Upper lobe of right lung (tissue), 1 donor: ENCODE measurements at regions not wholly inside any gene's neighbourhood (a gene's known extent, or its start where the extent isn't known, plus 50 kb on each side); places are given as distances from the start of the nearest gene placed in this dataset.
"Not testable (repeated sequence)": the region's sequence is repeated elsewhere in the genome, so short reads cannot be mapped to it uniquely, and the experiment has no call there.

Experiments
- ATAC-seq: fragments of 200-7000 bp; cut with Tn5 transposase; one replicate; pipeline ENCODE4 v1.9.1; 2020; ENCODE audit warnings: mild to moderate bottlenecking, moderate library complexity
- DNase-seq: peaks from one replicate; pipeline ENCODE4 v3.0.0-alpha.2; 2020
- H3K27ac ChIP-seq: fragments of 200-600 bp; one replicate; pipeline ENCODE4 v1.8.0; 2022
- H3K27me3 ChIP-seq: fragments of 200-600 bp; one replicate; pipeline ENCODE4 v1.8.0; 2022; ENCODE audit warnings: mild to moderate bottlenecking
- H3K36me3 ChIP-seq: fragments of 200-600 bp; one replicate; pipeline ENCODE4 v1.8.0; 2022
- H3K4me1 ChIP-seq: fragments of 200-600 bp; one replicate; pipeline ENCODE4 v1.8.0; 2022
- H3K4me3 ChIP-seq: fragments of 200-600 bp; one replicate; pipeline ENCODE4 v1.8.0; 2022; ENCODE audit warnings: mild to moderate bottlenecking
- H3K9me3 ChIP-seq: fragments of 200-600 bp; one replicate; pipeline ENCODE4 v1.8.0; 2022
- intact Hi-C: fragments of 100-400 bp; cut with DNase I; formaldehyde crosslinking; loops from one replicate; pipeline ENCODE4 v1.11.0; 2022
- TF ChIP-seq, protein P1 (sequence below): fragments of 200-600 bp; IDR thresholded peaks from one replicate; pipeline ENCODE4 v1.8.0; 2022; ENCODE audit warnings: antibody characterized with exemption
- donor health status: DM: no; HTN: yes; CAD: no; lungs with severe emphysema.

DNA sequence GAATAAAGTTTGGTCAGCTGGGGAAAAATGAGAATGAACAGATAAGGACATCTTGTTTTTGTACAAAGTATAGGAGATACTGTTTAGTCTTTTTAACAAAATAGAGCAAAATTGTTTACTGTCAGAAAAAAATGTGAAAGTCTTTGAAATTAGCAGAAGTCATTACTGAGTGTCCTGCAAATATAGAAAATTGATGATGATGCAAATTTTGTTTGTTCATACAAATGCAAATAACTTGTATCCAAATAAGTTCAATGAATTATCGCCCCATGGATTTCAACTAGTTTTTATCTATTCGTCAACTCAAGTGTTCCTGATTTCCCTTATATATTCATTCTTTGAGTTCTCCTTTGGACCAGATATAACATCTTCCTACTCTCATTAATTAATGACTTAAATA lies 378.0 kb upstream of the SGO1 start:
- Histone ChIP-seq H3K36me3 (no peaks in the 10 kb centered on the region), H3K4me3 (no peak overlapping the region), H3K4me1 (no peaks in the 10 kb centered on the region), H3K27me3 (no peaks in the 10 kb centered on the region), H3K27ac (no peak overlapping the region), H3K9me3 (no peaks in the 10 kb centered on the region)
- DNase-seq (no peak), ATAC-seq (no peak)
- TF ChIP-seq, protein P1, sequence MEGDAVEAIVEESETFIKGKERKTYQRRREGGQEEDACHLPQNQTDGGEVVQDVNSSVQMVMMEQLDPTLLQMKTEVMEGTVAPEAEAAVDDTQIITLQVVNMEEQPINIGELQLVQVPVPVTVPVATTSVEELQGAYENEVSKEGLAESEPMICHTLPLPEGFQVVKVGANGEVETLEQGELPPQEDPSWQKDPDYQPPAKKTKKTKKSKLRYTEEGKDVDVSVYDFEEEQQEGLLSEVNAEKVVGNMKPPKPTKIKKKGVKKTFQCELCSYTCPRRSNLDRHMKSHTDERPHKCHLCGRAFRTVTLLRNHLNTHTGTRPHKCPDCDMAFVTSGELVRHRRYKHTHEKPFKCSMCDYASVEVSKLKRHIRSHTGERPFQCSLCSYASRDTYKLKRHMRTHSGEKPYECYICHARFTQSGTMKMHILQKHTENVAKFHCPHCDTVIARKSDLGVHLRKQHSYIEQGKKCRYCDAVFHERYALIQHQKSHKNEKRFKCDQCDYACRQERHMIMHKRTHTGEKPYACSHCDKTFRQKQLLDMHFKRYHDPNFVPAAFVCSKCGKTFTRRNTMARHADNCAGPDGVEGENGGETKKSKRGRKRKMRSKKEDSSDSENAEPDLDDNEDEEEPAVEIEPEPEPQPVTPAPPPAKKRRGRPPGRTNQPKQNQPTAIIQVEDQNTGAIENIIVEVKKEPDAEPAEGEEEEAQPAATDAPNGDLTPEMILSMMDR, result no peak
- intact Hi-C loops, result no loop called here

DNA sequence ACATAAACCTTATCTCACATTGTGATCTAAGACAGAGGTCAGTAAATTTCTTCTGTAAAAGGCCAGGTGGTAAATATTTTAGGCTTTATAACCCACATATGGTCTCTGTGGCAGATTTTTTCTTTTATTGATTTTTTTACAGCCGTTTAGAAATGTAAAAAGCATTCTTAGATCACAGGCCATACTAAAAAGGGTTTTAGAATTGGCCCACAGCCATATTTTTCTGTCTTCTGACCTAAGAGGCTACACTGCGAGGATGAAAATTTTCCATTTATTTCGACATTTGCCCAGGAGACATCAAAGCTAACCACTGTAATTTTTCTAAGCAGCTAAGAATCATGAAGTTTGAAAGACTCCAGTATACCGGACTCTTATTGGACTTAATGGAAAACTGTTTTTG lies 377.2 kb upstream of the SGO1 start:
- TF ChIP-seq, protein P1, result no peak
- intact Hi-C loops, result no loop called here
- Histone ChIP-seq H3K36me3 (no peaks in the 10 kb centered on the region), H3K4me3 (no peak overlapping the region), H3K9me3 (no peaks in the 10 kb centered on the region), H3K4me1 (no peaks in the 10 kb centered on the region), H3K27me3 (no peaks in the 10 kb centered on the region), H3K27ac (no peak overlapping the region)
- ATAC-seq, result no peak
- no peak for DNase-seq

DNA sequence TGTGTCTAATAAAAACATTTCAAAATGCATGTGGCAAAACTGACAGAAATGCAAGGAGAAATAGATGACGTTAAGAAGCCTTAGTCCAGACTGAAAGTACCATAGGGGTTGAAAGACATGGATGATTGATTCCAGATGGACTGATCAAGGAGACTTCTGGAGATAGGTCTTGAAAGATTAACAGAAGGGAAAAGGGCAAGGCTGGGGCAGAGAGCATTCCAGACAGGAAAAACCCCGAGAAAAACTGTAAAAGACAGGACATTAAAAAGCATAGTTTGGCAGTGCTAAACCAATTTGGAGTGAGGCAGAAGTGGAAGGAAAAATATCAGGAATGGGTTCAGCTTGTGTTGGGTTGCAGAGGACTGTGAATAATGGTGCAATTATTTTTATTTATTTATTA lies 375.2 kb upstream of the SGO1 start:
- Histone ChIP-seq H3K36me3 (no peaks in the 10 kb centered on the region), H3K27ac (no peak overlapping the region), H3K27me3 (no peaks in the 10 kb centered on the region), H3K4me1 (no peaks in the 10 kb centered on the region), H3K9me3 (no peaks in the 10 kb centered on the region), H3K4me3 (no peak overlapping the region)
- DNase-seq, result no peak
- TF ChIP-seq, protein P1, result no peak
- no peak for ATAC-seq
- intact Hi-C loops, result no loop called here

DNA sequence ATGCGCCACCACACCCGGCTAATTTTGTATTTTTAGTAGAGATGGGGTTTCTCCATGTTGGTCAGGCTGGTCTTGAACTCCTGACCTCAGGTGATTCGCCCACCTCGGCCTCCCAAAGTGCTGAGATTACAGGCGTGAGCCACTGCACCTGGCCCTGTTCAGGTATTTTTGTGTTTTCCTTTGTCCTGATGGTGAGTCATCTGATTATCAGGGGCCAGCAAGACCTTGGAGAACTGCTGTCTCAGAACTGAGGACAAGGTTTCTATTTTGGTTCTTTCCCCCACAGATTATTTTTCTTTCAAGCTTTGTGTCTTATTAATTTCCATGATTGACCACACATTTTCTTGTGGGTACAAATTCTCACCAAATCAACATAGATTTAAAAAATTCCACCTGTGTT lies 374.4 kb upstream of the SGO1 start:
- H3K9me3 ChIP-seq, ATAC-seq, H3K36me3 ChIP-seq, DNase-seq, H3K27me3 ChIP-seq, H3K4me3 ChIP-seq, intact Hi-C loops, H3K4me1 ChIP-seq, H3K27ac ChIP-seq: not testable (repeated sequence)

DNA sequence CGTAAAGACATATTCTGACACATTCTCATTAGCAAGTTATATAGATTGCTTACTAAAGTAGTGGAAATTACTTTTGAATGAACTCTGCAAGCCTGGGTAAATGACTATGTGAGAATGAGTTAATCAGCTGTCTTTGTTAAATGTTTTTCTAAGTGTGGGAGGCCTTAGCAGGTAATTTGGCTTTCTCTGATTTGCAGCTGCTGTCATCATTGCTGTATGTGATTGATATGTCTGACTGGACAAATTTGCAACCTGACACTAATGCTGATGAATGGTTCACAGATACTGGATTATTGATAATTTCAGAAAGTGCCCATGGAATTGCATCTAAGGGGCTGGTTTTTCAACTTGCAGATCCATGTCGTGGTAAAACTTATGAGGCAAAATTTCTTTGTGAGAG lies 372.2 kb upstream of the SGO1 start:
- intact Hi-C loops, result no loop called here
- ATAC-seq (no peak), DNase-seq (no peak)
- Histone ChIP-seq H3K27ac (no peak overlapping the region), H3K36me3 (no peaks in the 10 kb centered on the region), H3K4me3 (no peak overlapping the region), H3K9me3 (no peaks in the 10 kb centered on the region), H3K27me3 (no peaks in the 10 kb centered on the region), H3K4me1 (no peaks in the 10 kb centered on the region)
- TF ChIP-seq, protein P1, result no peak

DNA sequence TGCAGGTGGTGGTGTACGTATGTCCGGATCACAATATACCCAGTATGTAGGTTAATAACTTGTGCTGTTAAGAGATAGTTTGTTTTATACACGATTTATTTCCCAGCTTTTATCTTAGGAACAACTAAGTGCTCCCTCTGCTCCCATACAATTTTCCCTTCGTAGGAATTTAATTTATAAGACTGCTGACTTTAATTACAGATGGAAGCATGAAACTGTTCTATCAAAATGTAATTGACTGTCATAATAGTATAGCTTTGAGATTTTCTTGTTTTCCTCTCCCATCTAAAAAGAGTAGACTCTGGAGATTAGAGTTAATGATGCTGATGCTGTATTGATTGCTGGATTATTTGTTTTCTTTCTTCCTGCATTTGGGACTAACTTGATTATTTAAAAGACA lies 370.7 kb upstream of the SGO1 start:
- intact Hi-C loops, result no loop called here
- no peak for ATAC-seq
- Histone ChIP-seq H3K4me3 (no peak overlapping the region), H3K9me3 (no peaks in the 10 kb centered on the region), H3K4me1 (no peaks in the 10 kb centered on the region), H3K27me3 (no peaks in the 10 kb centered on the region), H3K27ac (no peak overlapping the region), H3K36me3 (no peaks in the 10 kb centered on the region)
- TF ChIP-seq, protein P1, result no peak
- DNase-seq, result no peak
